ENCODE measurements at regions not wholly inside any gene's neighbourhood (a gene's known extent, or its start where the extent isn't known, plus 50 kb on each side); places are given as distances from the start of the nearest gene placed in this dataset.

DNA sequence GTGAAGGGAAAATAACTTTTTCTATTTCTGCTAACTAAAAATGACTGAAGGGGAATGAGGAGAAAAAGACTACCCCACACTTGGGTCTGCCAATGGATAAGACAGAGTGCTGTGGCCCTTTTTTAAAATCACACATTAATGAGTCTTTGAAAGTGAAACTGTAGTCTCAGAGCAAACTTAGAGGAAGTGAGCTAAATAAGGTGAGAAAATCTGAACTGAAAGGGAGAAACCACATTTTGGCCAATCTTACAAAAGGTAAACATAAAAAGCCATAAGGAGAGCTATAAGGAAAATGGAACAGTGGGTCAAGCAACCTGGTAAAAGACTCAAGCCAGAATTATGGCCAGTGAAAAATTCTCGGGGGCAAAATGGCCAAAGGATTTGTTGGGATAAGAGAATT, 755.1 kb upstream of the IGFBP7 start:
- Histone ChIP-seq H3K4me3 (no peak overlapping the region), H3K27me3 (no peaks in the 10 kb centered on the region), H3K27ac (no peak overlapping the region), H3K36me3 (no peaks in the 10 kb centered on the region), H3K4me1 (ENCODE audit: low read depth) (peaks cover 16% of the 10 kb centered on the region), H3K9me3 (ENCODE audit: low read depth) (no peaks in the 10 kb centered on the region)
- DNase-seq (ENCODE audit: low read depth in 1 of 2, low spot score in 1 of 2) = no peak
- TF ChIP-seq, protein P1, sequence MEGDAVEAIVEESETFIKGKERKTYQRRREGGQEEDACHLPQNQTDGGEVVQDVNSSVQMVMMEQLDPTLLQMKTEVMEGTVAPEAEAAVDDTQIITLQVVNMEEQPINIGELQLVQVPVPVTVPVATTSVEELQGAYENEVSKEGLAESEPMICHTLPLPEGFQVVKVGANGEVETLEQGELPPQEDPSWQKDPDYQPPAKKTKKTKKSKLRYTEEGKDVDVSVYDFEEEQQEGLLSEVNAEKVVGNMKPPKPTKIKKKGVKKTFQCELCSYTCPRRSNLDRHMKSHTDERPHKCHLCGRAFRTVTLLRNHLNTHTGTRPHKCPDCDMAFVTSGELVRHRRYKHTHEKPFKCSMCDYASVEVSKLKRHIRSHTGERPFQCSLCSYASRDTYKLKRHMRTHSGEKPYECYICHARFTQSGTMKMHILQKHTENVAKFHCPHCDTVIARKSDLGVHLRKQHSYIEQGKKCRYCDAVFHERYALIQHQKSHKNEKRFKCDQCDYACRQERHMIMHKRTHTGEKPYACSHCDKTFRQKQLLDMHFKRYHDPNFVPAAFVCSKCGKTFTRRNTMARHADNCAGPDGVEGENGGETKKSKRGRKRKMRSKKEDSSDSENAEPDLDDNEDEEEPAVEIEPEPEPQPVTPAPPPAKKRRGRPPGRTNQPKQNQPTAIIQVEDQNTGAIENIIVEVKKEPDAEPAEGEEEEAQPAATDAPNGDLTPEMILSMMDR (IDR thresholded peaks at IDR 0.05; ENCODE audit: low read depth, low read length) = no peak

GRCh38 chr4:57854748-57855147, 744.6 kb upstream of the IGFBP7 start:
- H3K4me1 ChIP-seq (ENCODE audit: low read depth) = peaks cover 3% of the 10 kb centered on the region
- H3K36me3 ChIP-seq = no peaks in the 10 kb centered on the region
- H3K27ac ChIP-seq = no peak overlapping the region
- TF ChIP-seq, protein P1 (IDR thresholded peaks at IDR 0.05; ENCODE audit: low read depth, low read length) = no peak
- no peaks in the 10 kb centered on the region for H3K27me3 ChIP-seq
- H3K9me3 ChIP-seq (ENCODE audit: low read depth) = no peaks in the 10 kb centered on the region
- peak; percentile 1 to 23 for DNase-seq (ENCODE audit: low read depth in 1 of 2, low spot score in 1 of 2)
- H3K4me3 ChIP-seq = no peak overlapping the region

GRCh38 chr4:57850141-57850540, 740.0 kb upstream of the IGFBP7 start:
- TF ChIP-seq, protein P1 (IDR thresholded peaks at IDR 0.05; ENCODE audit: low read depth, low read length) = no peak

DNA sequence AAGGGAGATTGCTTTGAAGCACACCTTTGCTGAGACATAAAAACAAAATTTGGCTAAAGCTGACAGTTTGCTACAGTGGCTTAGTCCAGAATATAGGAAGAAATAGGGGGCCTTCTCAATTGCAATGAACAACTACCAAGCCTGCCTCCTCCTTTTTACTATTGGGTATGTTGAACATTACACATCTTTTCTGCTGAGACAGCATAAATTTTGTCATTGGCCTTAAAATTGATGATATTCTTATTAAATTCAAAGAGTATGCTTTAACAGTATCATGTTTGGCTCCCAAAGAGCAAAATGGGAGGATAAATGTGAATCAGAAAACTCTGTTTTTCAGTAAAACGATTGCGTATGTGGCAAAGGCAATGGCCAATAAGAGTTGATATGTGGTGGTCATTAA, 721.9 kb upstream of the IGFBP7 start:
- Histone ChIP-seq H3K4me3 (no peak overlapping the region), H3K27me3 (no peaks in the 10 kb centered on the region), H3K4me1 (ENCODE audit: low read depth) (no peaks in the 10 kb centered on the region), H3K27ac (no peak overlapping the region), H3K36me3 (no peaks in the 10 kb centered on the region), H3K9me3 (ENCODE audit: low read depth) (no peaks in the 10 kb centered on the region)
- TF ChIP-seq, protein P1 (IDR thresholded peaks at IDR 0.05; ENCODE audit: low read depth, low read length) = no peak
- no peak for DNase-seq (ENCODE audit: low read depth in 1 of 2, low spot score in 1 of 2)

More at GRCh38 chr4:57850141-57850540, 740.0 kb upstream of the IGFBP7 start:
- no peak overlapping the region for H3K27ac ChIP-seq
- no peaks in the 10 kb centered on the region for H3K36me3 ChIP-seq
- peaks cover 6% of the 10 kb centered on the region for H3K4me1 ChIP-seq (ENCODE audit: low read depth)
- peak in 1 of 2 donors; percentile 6 for DNase-seq (ENCODE audit: low read depth in 1 of 2, low spot score in 1 of 2)
- no peak overlapping the region for H3K4me3 ChIP-seq
- H3K27me3 ChIP-seq = no peaks in the 10 kb centered on the region
- H3K9me3 ChIP-seq (ENCODE audit: low read depth) = no peaks in the 10 kb centered on the region

DNA sequence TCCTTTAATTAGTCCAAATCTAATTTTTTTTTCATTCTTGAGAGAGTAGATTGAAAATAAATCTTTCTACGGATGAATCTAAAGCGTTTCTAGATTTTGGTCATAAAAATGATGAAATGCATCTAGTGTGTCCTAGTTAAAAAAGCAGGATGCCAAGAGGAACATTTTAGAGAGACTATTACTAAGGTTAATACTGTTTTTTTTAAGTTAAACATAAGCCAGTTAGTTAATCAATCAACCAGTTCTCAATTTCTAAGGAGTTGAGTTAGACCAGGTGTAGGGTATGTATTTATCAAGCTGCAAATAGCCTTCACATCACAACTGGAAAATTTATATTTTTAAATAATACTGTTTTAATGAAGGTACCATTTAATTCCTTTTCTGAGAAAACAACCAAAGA, 679.5 kb upstream of the IGFBP7 start:
- no peaks in the 10 kb centered on the region for H3K9me3 ChIP-seq (ENCODE audit: low read depth)
- H3K4me3 ChIP-seq = no peak overlapping the region
- no peaks in the 10 kb centered on the region for H3K4me1 ChIP-seq (ENCODE audit: low read depth)
- DNase-seq (ENCODE audit: low read depth in 1 of 2, low spot score in 1 of 2) = no peak
- H3K27me3 ChIP-seq = no peaks in the 10 kb centered on the region
- TF ChIP-seq, protein P1 (IDR thresholded peaks at IDR 0.05; ENCODE audit: low read depth, low read length) = no peak
- no peak overlapping the region for H3K27ac ChIP-seq
- no peaks in the 10 kb centered on the region for H3K36me3 ChIP-seq

DNA sequence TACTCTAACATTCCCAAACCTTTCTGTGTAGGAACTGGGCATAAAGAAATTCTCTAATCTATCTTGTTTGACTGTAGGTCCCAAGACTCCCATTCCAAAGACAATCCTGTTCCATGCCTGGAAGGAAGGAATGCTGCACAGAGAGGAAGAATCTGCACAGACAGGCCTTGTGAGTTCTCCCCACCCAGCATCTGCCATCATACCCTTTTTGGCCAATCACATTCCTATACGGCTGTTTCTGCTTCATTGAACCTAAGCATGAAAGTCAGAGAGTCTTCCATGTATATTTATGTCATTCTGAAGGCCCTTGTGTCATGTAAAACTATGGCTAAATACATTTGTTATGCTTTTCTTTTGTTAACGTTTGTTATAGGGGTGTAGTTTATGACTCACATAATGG, 667.7 kb upstream of the IGFBP7 start:
- no peaks in the 10 kb centered on the region for H3K4me1 ChIP-seq (ENCODE audit: low read depth)
- H3K27ac ChIP-seq = no peak overlapping the region
- no peaks in the 10 kb centered on the region for H3K9me3 ChIP-seq (ENCODE audit: low read depth)
- no peaks in the 10 kb centered on the region for H3K36me3 ChIP-seq
- TF ChIP-seq, protein P1 (IDR thresholded peaks at IDR 0.05; ENCODE audit: low read depth, low read length) = no peak
- no peak for DNase-seq (ENCODE audit: low read depth in 1 of 2, low spot score in 1 of 2)
- no peaks in the 10 kb centered on the region for H3K27me3 ChIP-seq
- H3K4me3 ChIP-seq = no peak overlapping the region

Measured in cardiac muscle cell (in vitro differentiated cells and primary cell).